ENCODE measurements at regions not wholly inside any gene's neighbourhood (a gene's known extent, or its start where the extent isn't known, plus 50 kb on each side); places are given as distances from the start of the nearest gene placed in this dataset.

DNA sequence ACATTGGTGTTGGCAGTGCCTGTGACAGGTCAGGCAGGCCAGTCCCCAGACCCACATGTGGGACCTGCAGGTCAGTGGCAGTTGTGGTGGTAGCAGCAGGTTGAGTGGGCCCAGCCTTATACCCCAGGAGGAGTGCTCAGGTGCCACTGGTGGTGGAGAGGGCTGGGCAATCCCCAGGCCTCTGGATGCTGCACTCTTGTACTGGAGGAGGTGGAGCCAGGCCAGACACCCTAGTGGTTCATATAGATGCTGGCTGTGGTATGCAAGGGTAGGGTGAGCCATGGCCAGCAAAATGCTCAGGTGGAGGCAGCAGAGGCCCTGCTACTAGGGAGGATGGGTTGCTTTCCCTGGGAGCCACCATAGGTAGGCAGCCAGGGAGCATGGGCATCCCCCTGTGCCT lies 190.4 kb upstream of the TMPO start:
- H3K79me2 ChIP-seq (ENCODE audit: control insufficient read depth, insufficient read depth, low read length): no peaks in the 10 kb centered on the region
- ChIA-PET POLR2A (no interaction called here), CTCF (ENCODE audit: low intra/inter-chr PET ratio) (no interaction called here)
- H3K4me3 ChIP-seq: no peak overlapping the region
- no peak overlapping the region for H3K4me2 ChIP-seq (ENCODE audit: insufficient read depth, low read length)
- in situ Hi-C loops (cut with MboI) (no loop called here), intact Hi-C loops (cut with micrococcal nuclease) (no loop called here)
- no TSS peak for BruUV-seq (replicated peaks)
- ATAC-seq (no peak), DNase-seq (ENCODE audit: extremely low read depth in 1 of 4, low spot score in 3 of 4) (no peak), FAIRE-seq (no peak)
- TF ChIP-seq MECOM (CRISPR knock-in tag; IDR thresholded peaks at IDR 0.05): no peak
- TF ChIP-seq, protein P1, sequence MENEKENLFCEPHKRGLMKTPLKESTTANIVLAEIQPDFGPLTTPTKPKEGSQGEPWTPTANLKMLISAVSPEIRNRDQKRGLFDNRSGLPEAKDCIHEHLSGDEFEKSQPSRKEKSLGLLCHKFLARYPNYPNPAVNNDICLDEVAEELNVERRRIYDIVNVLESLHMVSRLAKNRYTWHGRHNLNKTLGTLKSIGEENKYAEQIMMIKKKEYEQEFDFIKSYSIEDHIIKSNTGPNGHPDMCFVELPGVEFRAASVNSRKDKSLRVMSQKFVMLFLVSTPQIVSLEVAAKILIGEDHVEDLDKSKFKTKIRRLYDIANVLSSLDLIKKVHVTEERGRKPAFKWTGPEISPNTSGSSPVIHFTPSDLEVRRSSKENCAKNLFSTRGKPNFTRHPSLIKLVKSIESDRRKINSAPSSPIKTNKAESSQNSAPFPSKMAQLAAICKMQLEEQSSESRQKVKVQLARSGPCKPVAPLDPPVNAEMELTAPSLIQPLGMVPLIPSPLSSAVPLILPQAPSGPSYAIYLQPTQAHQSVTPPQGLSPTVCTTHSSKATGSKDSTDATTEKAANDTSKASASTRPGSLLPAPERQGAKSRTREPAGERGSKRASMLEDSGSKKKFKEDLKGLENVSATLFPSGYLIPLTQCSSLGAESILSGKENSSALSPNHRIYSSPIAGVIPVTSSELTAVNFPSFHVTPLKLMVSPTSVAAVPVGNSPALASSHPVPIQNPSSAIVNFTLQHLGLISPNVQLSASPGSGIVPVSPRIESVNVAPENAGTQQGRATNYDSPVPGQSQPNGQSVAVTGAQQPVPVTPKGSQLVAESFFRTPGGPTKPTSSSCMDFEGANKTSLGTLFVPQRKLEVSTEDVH (IDR thresholded peaks at IDR 0.05; ENCODE audit: low read depth, partially characterized antibody): no peak
- TF ChIP-seq, protein P2, sequence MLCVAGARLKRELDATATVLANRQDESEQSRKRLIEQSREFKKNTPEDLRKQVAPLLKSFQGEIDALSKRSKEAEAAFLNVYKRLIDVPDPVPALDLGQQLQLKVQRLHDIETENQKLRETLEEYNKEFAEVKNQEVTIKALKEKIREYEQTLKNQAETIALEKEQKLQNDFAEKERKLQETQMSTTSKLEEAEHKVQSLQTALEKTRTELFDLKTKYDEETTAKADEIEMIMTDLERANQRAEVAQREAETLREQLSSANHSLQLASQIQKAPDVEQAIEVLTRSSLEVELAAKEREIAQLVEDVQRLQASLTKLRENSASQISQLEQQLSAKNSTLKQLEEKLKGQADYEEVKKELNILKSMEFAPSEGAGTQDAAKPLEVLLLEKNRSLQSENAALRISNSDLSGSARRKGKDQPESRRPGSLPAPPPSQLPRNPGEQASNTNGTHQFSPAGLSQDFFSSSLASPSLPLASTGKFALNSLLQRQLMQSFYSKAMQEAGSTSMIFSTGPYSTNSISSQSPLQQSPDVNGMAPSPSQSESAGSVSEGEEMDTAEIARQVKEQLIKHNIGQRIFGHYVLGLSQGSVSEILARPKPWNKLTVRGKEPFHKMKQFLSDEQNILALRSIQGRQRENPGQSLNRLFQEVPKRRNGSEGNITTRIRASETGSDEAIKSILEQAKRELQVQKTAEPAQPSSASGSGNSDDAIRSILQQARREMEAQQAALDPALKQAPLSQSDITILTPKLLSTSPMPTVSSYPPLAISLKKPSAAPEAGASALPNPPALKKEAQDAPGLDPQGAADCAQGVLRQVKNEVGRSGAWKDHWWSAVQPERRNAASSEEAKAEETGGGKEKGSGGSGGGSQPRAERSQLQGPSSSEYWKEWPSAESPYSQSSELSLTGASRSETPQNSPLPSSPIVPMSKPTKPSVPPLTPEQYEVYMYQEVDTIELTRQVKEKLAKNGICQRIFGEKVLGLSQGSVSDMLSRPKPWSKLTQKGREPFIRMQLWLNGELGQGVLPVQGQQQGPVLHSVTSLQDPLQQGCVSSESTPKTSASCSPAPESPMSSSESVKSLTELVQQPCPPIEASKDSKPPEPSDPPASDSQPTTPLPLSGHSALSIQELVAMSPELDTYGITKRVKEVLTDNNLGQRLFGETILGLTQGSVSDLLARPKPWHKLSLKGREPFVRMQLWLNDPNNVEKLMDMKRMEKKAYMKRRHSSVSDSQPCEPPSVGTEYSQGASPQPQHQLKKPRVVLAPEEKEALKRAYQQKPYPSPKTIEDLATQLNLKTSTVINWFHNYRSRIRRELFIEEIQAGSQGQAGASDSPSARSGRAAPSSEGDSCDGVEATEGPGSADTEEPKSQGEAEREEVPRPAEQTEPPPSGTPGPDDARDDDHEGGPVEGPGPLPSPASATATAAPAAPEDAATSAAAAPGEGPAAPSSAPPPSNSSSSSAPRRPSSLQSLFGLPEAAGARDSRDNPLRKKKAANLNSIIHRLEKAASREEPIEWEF (CRISPR knock-in tag; IDR thresholded peaks at IDR 0.05): no peak
- TF ChIP-seq, protein P3, sequence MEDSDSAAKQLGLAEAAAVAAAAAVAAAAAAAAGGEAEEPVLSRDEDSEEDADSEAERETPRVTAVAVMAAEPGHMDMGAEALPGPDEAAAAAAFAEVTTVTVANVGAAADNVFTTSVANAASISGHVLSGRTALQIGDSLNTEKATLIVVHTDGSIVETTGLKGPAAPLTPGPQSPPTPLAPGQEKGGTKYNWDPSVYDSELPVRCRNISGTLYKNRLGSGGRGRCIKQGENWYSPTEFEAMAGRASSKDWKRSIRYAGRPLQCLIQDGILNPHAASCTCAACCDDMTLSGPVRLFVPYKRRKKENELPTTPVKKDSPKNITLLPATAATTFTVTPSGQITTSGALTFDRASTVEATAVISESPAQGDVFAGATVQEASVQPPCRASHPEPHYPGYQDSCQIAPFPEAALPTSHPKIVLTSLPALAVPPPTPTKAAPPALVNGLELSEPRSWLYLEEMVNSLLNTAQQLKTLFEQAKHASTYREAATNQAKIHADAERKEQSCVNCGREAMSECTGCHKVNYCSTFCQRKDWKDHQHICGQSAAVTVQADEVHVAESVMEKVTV (CRISPR knock-in tag; IDR thresholded peaks at IDR 0.05): no peak
- no peak for TF ChIP-seq PTTG1 (tag; IDR thresholded peaks at IDR 0.05; ENCODE audit: low read depth)
- no peak for TF ChIP-seq MCM3 (IDR thresholded peaks at IDR 0.05)
- TF ChIP-seq, protein P4, sequence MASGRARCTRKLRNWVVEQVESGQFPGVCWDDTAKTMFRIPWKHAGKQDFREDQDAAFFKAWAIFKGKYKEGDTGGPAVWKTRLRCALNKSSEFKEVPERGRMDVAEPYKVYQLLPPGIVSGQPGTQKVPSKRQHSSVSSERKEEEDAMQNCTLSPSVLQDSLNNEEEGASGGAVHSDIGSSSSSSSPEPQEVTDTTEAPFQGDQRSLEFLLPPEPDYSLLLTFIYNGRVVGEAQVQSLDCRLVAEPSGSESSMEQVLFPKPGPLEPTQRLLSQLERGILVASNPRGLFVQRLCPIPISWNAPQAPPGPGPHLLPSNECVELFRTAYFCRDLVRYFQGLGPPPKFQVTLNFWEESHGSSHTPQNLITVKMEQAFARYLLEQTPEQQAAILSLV (tag; IDR thresholded peaks at IDR 0.05): no peak
- TF ChIP-seq, protein P5, sequence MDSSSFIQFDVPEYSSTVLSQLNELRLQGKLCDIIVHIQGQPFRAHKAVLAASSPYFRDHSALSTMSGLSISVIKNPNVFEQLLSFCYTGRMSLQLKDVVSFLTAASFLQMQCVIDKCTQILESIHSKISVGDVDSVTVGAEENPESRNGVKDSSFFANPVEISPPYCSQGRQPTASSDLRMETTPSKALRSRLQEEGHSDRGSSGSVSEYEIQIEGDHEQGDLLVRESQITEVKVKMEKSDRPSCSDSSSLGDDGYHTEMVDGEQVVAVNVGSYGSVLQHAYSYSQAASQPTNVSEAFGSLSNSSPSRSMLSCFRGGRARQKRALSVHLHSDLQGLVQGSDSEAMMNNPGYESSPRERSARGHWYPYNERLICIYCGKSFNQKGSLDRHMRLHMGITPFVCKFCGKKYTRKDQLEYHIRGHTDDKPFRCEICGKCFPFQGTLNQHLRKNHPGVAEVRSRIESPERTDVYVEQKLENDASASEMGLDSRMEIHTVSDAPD (CRISPR knock-in tag; IDR thresholded peaks at IDR 0.05): no peak
- no peak for TF ChIP-seq DDX20 (tag; IDR thresholded peaks at IDR 0.05; ENCODE audit: low read depth)
- H3K36me3 ChIP-seq (ENCODE audit: control insufficient read depth, insufficient read depth, low read length): no peaks in the 10 kb centered on the region
- no peaks in the 10 kb centered on the region for H3K9me3 ChIP-seq (replicated peaks; ENCODE audit: control insufficient read depth, insufficient read depth, low read depth, low read length)
- no peak overlapping the region for H3K27ac ChIP-seq (ENCODE audit: extremely low read depth, low read depth, low read length)
- H3K9me1 ChIP-seq (ENCODE audit: control insufficient read depth, insufficient read depth, low read length): no peaks in the 10 kb centered on the region
- no peak overlapping the region for H2AFZ ChIP-seq (ENCODE audit: low read depth, low read length)
- no peak overlapping the region for H3K9ac ChIP-seq (ENCODE audit: insufficient read depth in 1 of 2, low read depth in 2 of 2, low read length in 2 of 2)
- H3K4me1 ChIP-seq (replicated peaks in 1 of 2; ENCODE audit: control insufficient read depth in 2 of 2, insufficient read depth in 2 of 2, low read length in 2 of 2): no peaks in the 10 kb centered on the region
- no peaks in the 10 kb centered on the region for H3K27me3 ChIP-seq (ENCODE audit: control insufficient read depth in 2 of 2, insufficient read depth in 2 of 2, low read length in 2 of 2)
- H4K20me1 ChIP-seq (replicated peaks; ENCODE audit: control insufficient read depth, insufficient read depth, low read length): no peaks in the 10 kb centered on the region

Data from K562 (cell line).